PC-3 (cell line): ENCODE measurements at regions not wholly inside any gene's neighbourhood (a gene's known extent, or its start where the extent isn't known, plus 50 kb on each side); places are given as distances from the start of the nearest gene placed in this dataset.

Source experiments
- ATAC-seq: fragments of 200-7000 bp; cut with Tn5 transposase; 2 replicates; pipeline ENCODE4 v1.9.1; 2020; ENCODE audit warnings: mild to moderate bottlenecking, moderate library complexity
- BruUV-seq: library from RNA; stranded (reverse); fragments of 400-500 nt; replicated peaks from 2 replicates; lab custom pipeline; 2021; lab: Mats Ljungman, UMichigan
- CTCF ChIA-PET: fragments of 300-600 bp; sonication (Branson Sonifier 250); formaldehyde crosslinking; loops from one replicate; lab custom pipeline; 2022; ENCODE audit warnings: antibody characterized with exemption; lab: Charles Lee
- POLR2A ChIA-PET: fragments of 300-600 bp; sonication (Branson Sonifier 250); formaldehyde crosslinking; loops from one replicate; lab custom pipeline; 2022; ENCODE audit warnings: antibody characterized with exemption; ENCODE audit not compliant: unreplicated experiment; lab: Charles Lee
- DNase-seq: peaks from one replicate; pipeline ENCODE4 v3.0.0-alpha.2; 2015
- H2AFZ ChIP-seq: fragments of 300-600 bp; sonication (generic); 2 replicates; pipeline ENCODE4 v1.6.0; 2016; ENCODE audit warnings: antibody characterized with exemption, low read length
- H3F3A ChIP-seq: fragments of 300-600 bp; sonication (generic); one replicate; pipeline ENCODE4 v1.6.0; 2017; ENCODE audit warnings: antibody characterized with exemption, low read length, control low read depth, mild to moderate bottlenecking; ENCODE audit not compliant: unreplicated experiment
- H3K27ac ChIP-seq: fragments of 300-600 bp; sonication (generic); 2 replicates; pipeline ENCODE4 v1.5.1; 2016; ENCODE audit warnings: mild to moderate bottlenecking, low read length
- H3K27me3 ChIP-seq: fragments of 300-600 bp; sonication (generic); 2 replicates; pipeline ENCODE4 v1.6.1; 2016; ENCODE audit warnings: low read length, mixed read lengths
- H3K36me3 ChIP-seq: fragments of 300-600 bp; sonication (generic); 2 replicates; pipeline ENCODE4 v1.6.1; 2016; ENCODE audit warnings: low read depth, mixed run types, low read length, mixed read lengths
- H3K4me1 ChIP-seq: fragments of 300-600 bp; sonication (generic); 2 replicates; pipeline ENCODE4 v1.5.1; 2016; ENCODE audit warnings: low read length; ENCODE audit not compliant: insufficient read depth
- H3K4me2 ChIP-seq: fragments of 300-600 bp; sonication (generic); 2 replicates; pipeline ENCODE4 v1.6.0; 2016; ENCODE audit warnings: low read length
- H3K4me3 ChIP-seq: fragments of 300-600 bp; sonication (generic); 2 replicates; pipeline ENCODE4 v1.5.1; 2016; ENCODE audit warnings: mild to moderate bottlenecking, low read length, mixed read lengths
- H3K79me2 ChIP-seq: fragments of 300-600 bp; sonication (generic); 2 replicates; pipeline ENCODE4 v1.6.1; 2017; ENCODE audit warnings: low read length, mixed read lengths
- H3K9ac ChIP-seq: fragments of 300-600 bp; sonication (generic); 2 replicates; pipeline ENCODE4 v1.6.0; 2016; ENCODE audit warnings: mild to moderate bottlenecking, low read length
- H3K9me2 ChIP-seq: fragments of 300-600 bp; sonication (generic); replicated peaks from 2 replicates; pipeline ENCODE4 v1.6.1; 2016; ENCODE audit warnings: mixed run types, low read length, mixed read lengths
- H3K9me3 ChIP-seq: fragments of 300-600 bp; sonication (generic); 2 replicates; pipeline ENCODE4 v1.6.1; 2016; ENCODE audit warnings: low read length, mixed read lengths
- H4K20me1 ChIP-seq: fragments of 300-600 bp; sonication (generic); 2 replicates; pipeline ENCODE4 v1.6.1; 2016; ENCODE audit warnings: low read length, mixed read lengths
- EZH2 ChIP-seq: fragments of 300-600 bp; sonication (generic); IDR thresholded peaks from one replicate; pipeline ENCODE4 v1.6.1; 2017; ENCODE audit warnings: antibody characterized with exemption, mild to moderate bottlenecking, low read length; ENCODE audit not compliant: unreplicated experiment
- EZH2phosphoT487 ChIP-seq: fragments of 300-600 bp; sonication (generic); IDR thresholded peaks from 2 replicates; pipeline ENCODE4 v1.6.1; 2018; ENCODE audit warnings: mild to moderate bottlenecking, antibody characterized with exemption, low read length, borderline replicate concordance
- intact Hi-C: fragments of 100-400 bp; cut with micrococcal nuclease; formaldehyde crosslinking; loops from 2 replicates; pipeline ENCODE4 v1.9.0; 2023
- TF ChIP-seq, protein P1 (sequence below): fragments of 300-600 bp; sonication (generic); conservative IDR thresholded peaks from 2 replicates; pipeline ENCODE4 v1.5.1; 2017; ENCODE audit warnings: antibody characterized with exemption, low read depth, mild to moderate bottlenecking, low read length

DNA sequence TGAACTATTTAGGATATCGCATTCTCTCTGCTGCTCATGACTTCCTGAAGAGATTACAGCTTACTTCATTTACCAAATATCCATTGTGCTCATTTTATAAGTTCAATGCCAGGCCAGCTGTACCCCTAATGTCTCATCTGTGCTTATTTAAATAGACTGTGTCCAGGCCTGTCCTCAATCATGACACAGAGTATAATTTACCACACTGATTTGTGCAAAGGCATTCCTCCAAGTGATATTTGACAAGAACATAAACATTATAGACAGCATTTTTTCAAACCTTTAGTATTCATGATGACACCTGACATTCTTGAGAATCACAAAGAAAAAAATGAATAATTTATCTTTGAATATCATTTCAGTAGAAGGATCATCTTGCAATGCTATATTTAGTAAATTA lies 260.1 kb upstream of the SEMA3D start:
- Histone ChIP-seq H3K9me2 (no peaks in the 10 kb centered on the region), H3K4me2 (no peak overlapping the region), H3K79me2 (no peaks in the 10 kb centered on the region), H3F3A (no peaks in the 10 kb centered on the region), H3K27me3 (no peaks in the 10 kb centered on the region), H3K9me3 (no peaks in the 10 kb centered on the region), H3K27ac (no peak overlapping the region), H3K9ac (no peak overlapping the region), H3K36me3 (no peaks in the 10 kb centered on the region), H2AFZ (no peak overlapping the region), H3K4me1 (no peaks in the 10 kb centered on the region), H3K4me3 (no peak overlapping the region), H4K20me1 (no peaks in the 10 kb centered on the region)
- intact Hi-C loops: no loop called here
- ChIA-PET POLR2A (no interaction called here), CTCF (no interaction called here)
- DNase-seq (no peak), ATAC-seq (no peak)
- no TSS peak for BruUV-seq
- no peak for TF ChIP-seq EZH2phosphoT487
- TF ChIP-seq EZH2: no peak
- TF ChIP-seq, protein P1, sequence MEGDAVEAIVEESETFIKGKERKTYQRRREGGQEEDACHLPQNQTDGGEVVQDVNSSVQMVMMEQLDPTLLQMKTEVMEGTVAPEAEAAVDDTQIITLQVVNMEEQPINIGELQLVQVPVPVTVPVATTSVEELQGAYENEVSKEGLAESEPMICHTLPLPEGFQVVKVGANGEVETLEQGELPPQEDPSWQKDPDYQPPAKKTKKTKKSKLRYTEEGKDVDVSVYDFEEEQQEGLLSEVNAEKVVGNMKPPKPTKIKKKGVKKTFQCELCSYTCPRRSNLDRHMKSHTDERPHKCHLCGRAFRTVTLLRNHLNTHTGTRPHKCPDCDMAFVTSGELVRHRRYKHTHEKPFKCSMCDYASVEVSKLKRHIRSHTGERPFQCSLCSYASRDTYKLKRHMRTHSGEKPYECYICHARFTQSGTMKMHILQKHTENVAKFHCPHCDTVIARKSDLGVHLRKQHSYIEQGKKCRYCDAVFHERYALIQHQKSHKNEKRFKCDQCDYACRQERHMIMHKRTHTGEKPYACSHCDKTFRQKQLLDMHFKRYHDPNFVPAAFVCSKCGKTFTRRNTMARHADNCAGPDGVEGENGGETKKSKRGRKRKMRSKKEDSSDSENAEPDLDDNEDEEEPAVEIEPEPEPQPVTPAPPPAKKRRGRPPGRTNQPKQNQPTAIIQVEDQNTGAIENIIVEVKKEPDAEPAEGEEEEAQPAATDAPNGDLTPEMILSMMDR: no peak

DNA sequence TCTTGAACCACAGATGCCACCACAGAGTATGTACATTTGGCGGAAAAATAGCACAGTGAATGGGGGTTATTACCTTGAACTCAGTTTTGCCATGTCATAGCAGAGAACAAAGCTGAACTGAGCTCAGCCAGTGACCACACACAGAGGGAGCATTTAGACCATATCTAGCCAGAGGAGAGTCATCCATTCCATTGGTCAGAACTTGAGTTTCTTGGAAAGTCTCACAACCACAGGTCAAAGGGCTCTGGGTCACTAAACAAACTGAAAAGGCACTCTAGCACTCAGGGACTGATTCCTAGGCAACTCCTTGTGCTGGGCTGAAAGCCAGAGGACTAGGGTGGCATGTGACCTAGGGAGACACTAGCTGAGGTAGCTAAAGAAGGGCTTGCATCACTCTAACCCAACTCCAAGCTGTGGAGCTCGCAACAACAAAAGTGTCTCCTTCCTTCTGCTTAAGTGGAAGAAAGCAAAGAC lies 239.7 kb upstream of the SEMA3D start:
- Histone ChIP-seq H3K9ac (no peak overlapping the region), H3K4me3 (no peak overlapping the region), H3K27me3 (no peaks in the 10 kb centered on the region), H3K4me1 (no peaks in the 10 kb centered on the region), H3K27ac (no peak overlapping the region), H3K79me2 (no peaks in the 10 kb centered on the region), H4K20me1 (no peaks in the 10 kb centered on the region), H2AFZ (no peak overlapping the region), H3K9me2 (no peaks in the 10 kb centered on the region), H3K36me3 (no peaks in the 10 kb centered on the region), H3K4me2 (no peak overlapping the region), H3F3A (no peaks in the 10 kb centered on the region), H3K9me3 (no peaks in the 10 kb centered on the region)
- ChIA-PET POLR2A (no interaction called here), CTCF (no interaction called here)
- TF ChIP-seq, protein P1: no peak
- TF ChIP-seq EZH2 (no peak), EZH2phosphoT487 (no peak)
- DNase-seq (no peak), ATAC-seq (no peak)
- no TSS peak for BruUV-seq
- intact Hi-C loops: no loop called here

DNA sequence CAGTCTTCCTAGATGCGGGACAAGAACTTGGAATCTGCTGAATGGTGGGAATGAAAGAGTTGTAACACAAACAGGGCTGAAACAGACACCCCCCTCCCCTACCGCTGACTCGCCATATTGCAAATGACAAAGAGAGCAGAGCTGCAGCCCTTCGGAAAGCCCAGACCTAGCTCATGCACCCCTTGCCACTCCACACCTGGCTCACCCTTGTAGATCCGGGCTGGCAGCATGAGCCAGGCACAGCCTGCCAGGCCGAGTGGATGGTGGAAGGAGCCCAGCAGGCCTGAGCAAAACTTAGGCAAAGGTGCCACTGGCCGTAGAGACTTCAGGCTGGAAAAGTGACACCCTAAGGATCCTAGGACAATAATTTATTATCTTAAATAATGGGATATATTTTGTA lies 237.4 kb upstream of the SEMA3D start:
- intact Hi-C loops: no loop called here
- DNase-seq (no peak), ATAC-seq (no peak)
- H3K79me2 ChIP-seq: no peaks in the 10 kb centered on the region
- no peaks in the 10 kb centered on the region for H4K20me1 ChIP-seq
- H3K9me2 ChIP-seq: no peaks in the 10 kb centered on the region
- ChIA-PET POLR2A (no interaction called here), CTCF (no interaction called here)
- no peaks in the 10 kb centered on the region for H3K27me3 ChIP-seq
- H3K9ac ChIP-seq: no peak overlapping the region
- H3K4me2 ChIP-seq: no peak overlapping the region
- no peaks in the 10 kb centered on the region for H3K36me3 ChIP-seq
- H2AFZ ChIP-seq: no peak overlapping the region
- no peak overlapping the region for H3K27ac ChIP-seq
- no peak overlapping the region for H3K4me3 ChIP-seq
- BruUV-seq: no TSS peak
- TF ChIP-seq, protein P1: no peak
- TF ChIP-seq EZH2phosphoT487 (no peak), EZH2 (no peak)
- no peaks in the 10 kb centered on the region for H3K9me3 ChIP-seq
- no peaks in the 10 kb centered on the region for H3K4me1 ChIP-seq
- no peaks in the 10 kb centered on the region for H3F3A ChIP-seq
